ENCODE measurements at regions not wholly inside any gene's neighbourhood (a gene's known extent, or its start where the extent isn't known, plus 50 kb on each side); places are given as distances from the start of the nearest gene placed in this dataset.

GRCh38 chr13:59463023-59463422 lies 700.7 kb downstream of the DIAPH3 start:
- ChIA-PET POLR2A (no interaction called here), CTCF (no interaction called here)
- no peak overlapping the region for H3K27ac Mint-ChIP-seq
- no peak for ATAC-seq (ENCODE audit: poor library complexity)
- H3K27me3 Mint-ChIP-seq = peaks cover 15% of the 10 kb centered on the region
- Histone ChIP-seq H3K27ac (ENCODE audit: low read depth in 1 of 2, low read length in 2 of 2) (no peak overlapping the region), H3K27me3 (ENCODE audit: control insufficient read depth in 1 of 2, insufficient read depth in 2 of 2, low read length in 2 of 2) (peaks cover 3 to 6% of the 10 kb centered on the region in 2 experiments), H3K4me3 (ENCODE audit: low read length) (no peak overlapping the region), H3K36me3 (ENCODE audit: insufficient read depth, low read length) (no peaks in the 10 kb centered on the region), H3K4me1 (ENCODE audit: insufficient read depth, low read length) (no peaks in the 10 kb centered on the region), H3K9me3 (ENCODE audit: control insufficient read depth in 1 of 2, insufficient read depth in 1 of 2, low read length in 2 of 2) (peaks cover 0 to 4% of the 10 kb centered on the region in 2 experiments)
- intact Hi-C loops (cut with DNase I, micrococcal nuclease) = no loop called here
- no peaks in the 10 kb centered on the region for H3K36me3 Mint-ChIP-seq (ENCODE audit: low read depth)
- peaks cover 18% of the 10 kb centered on the region for H3K4me1 Mint-ChIP-seq (ENCODE audit: low read depth)
- TF ChIP-seq CTCF (IDR thresholded peaks at IDR 0.05) = no peak
- no peaks in the 10 kb centered on the region for H3K9me3 Mint-ChIP-seq
- no peak for DNase-seq
- no peak overlapping the region for H3K4me3 Mint-ChIP-seq

GRCh38 chr13:59464926-59465325 lies 698.8 kb downstream of the DIAPH3 start:
- intact Hi-C loops (cut with DNase I, micrococcal nuclease) = no loop called here
- Histone ChIP-seq H3K9me3 (ENCODE audit: control insufficient read depth in 1 of 2, insufficient read depth in 1 of 2, low read length in 2 of 2) (peaks cover 0 to 4% of the 10 kb centered on the region in 2 experiments), H3K36me3 (ENCODE audit: insufficient read depth, low read length) (no peaks in the 10 kb centered on the region), H3K27me3 (ENCODE audit: control insufficient read depth in 1 of 2, insufficient read depth in 2 of 2, low read length in 2 of 2) (peaks cover 3 to 6% of the 10 kb centered on the region in 2 experiments), H3K4me3 (ENCODE audit: low read length) (no peak overlapping the region), H3K27ac (ENCODE audit: low read depth in 1 of 2, low read length in 2 of 2) (no peak overlapping the region), H3K4me1 (ENCODE audit: insufficient read depth, low read length) (no peaks in the 10 kb centered on the region)
- ChIA-PET CTCF (no interaction called here), POLR2A (no interaction called here)
- Mint-ChIP-seq H3K27ac (no peak overlapping the region), H3K4me1 (ENCODE audit: low read depth) (no peaks in the 10 kb centered on the region), H3K27me3 (peaks cover 15% of the 10 kb centered on the region), H3K4me3 (no peak overlapping the region), H3K36me3 (ENCODE audit: low read depth) (no peaks in the 10 kb centered on the region), H3K9me3 (peaks cover 4% of the 10 kb centered on the region)
- no peak for TF ChIP-seq CTCF (IDR thresholded peaks at IDR 0.05)
- DNase-seq = no peak
- ATAC-seq (ENCODE audit: poor library complexity) = no peak

GRCh38 chr13:59468396-59468795 lies 695.3 kb downstream of the DIAPH3 start:
- intact Hi-C loops (cut with DNase I, micrococcal nuclease) = no loop called here
- Mint-ChIP-seq H3K27ac (no peak overlapping the region), H3K27me3 (peaks cover 15% of the 10 kb centered on the region), H3K4me3 (no peak overlapping the region), H3K36me3 (ENCODE audit: low read depth) (no peaks in the 10 kb centered on the region), H3K9me3 (peaks cover 4% of the 10 kb centered on the region), H3K4me1 (ENCODE audit: low read depth) (no peaks in the 10 kb centered on the region)
- H3K36me3 ChIP-seq (ENCODE audit: insufficient read depth, low read length) = no peaks in the 10 kb centered on the region
- CTCF ChIA-PET = no interaction called here
- no peaks in the 10 kb centered on the region for H3K9me3 ChIP-seq (ENCODE audit: control insufficient read depth in 1 of 2, insufficient read depth in 1 of 2, low read length in 2 of 2)
- POLR2A ChIA-PET = no interaction called here
- no peaks in the 10 kb centered on the region for H3K4me1 ChIP-seq (ENCODE audit: insufficient read depth, low read length)
- ATAC-seq (ENCODE audit: poor library complexity) (no peak), DNase-seq (no peak)
- H3K27ac ChIP-seq (ENCODE audit: low read depth in 1 of 2, low read length in 2 of 2) = no peak overlapping the region
- H3K4me3 ChIP-seq (ENCODE audit: low read length) = no peak overlapping the region
- peaks cover 3 to 6% of the 10 kb centered on the region in 2 experiments for H3K27me3 ChIP-seq (ENCODE audit: control insufficient read depth in 1 of 2, insufficient read depth in 2 of 2, low read length in 2 of 2)
- TF ChIP-seq CTCF (IDR thresholded peaks at IDR 0.05) = no peak

All from CD4-positive, alpha-beta T cell (primary cell).